HL-60 (cell line): ENCODE measurements at regions not wholly inside any gene's neighbourhood (a gene's known extent, or its start where the extent isn't known, plus 50 kb on each side); places are given as distances from the start of the nearest gene placed in this dataset.

Source experiments
- DNase-seq, 2 experiments: peaks; one replicate each; pipeline ENCODE4 v3.0.0-alpha.2; 2010 to 2020; ENCODE audit warnings: low read depth in 1 of 2, low spot score in 1 of 2
- H3K27ac ChIP-seq: fragments of 250-450 bp; sonication (Bioruptor Pico); replicated peaks from 2 replicates; pipeline ENCODE4 v1.5.1; 2020; ENCODE audit warnings: mild to moderate bottlenecking, moderate library complexity
- H3K27me3 ChIP-seq: fragments of 250-450 bp; sonication (Bioruptor Pico); 2 replicates; pipeline ENCODE4 v1.5.1; 2021; ENCODE audit warnings: mild to moderate bottlenecking, moderate library complexity; ENCODE audit not compliant: insufficient read depth, poor library complexity, severe bottlenecking
- H3K4me3 ChIP-seq: replicated peaks from 2 replicates; pipeline ENCODE4 v1.5.1; 2011; ENCODE audit warnings: mild to moderate bottlenecking, control low read depth, low read length; ENCODE audit not compliant: insufficient read depth
- CTCF ChIP-seq: IDR thresholded peaks from one replicate; pipeline ENCODE4 v1.5.1; 2011; ENCODE audit warnings: low read length, control low read depth, inconsistent platforms; ENCODE audit not compliant: insufficient read depth
- GABPA ChIP-seq: IDR thresholded peaks from 2 replicates; pipeline ENCODE4 v1.6.1; 2012; ENCODE audit warnings: low read depth
- POLR2AphosphoS5 ChIP-seq: IDR thresholded peaks from 2 replicates; pipeline ENCODE4 v1.6.1; 2012; ENCODE audit warnings: low read depth
- REST ChIP-seq: IDR thresholded peaks from 2 replicates; pipeline ENCODE4 v1.6.1; 2012; ENCODE audit warnings: low read depth; ENCODE audit not compliant: insufficient replicate concordance
- SPI1 ChIP-seq: IDR thresholded peaks from 2 replicates; pipeline ENCODE4 v1.6.1; 2012; ENCODE audit warnings: low read depth, mild to moderate bottlenecking, borderline replicate concordance

GRCh38 chr15:47475336-47475735 lies 242.0 kb upstream of the SEMA6D start:
- no peaks in the 10 kb centered on the region for H3K27me3 ChIP-seq
- no peak overlapping the region for H3K27ac ChIP-seq
- no peak for DNase-seq
- TF ChIP-seq REST (no peak), SPI1 (no peak)
- H3K4me3 ChIP-seq: no peak overlapping the region

DNA sequence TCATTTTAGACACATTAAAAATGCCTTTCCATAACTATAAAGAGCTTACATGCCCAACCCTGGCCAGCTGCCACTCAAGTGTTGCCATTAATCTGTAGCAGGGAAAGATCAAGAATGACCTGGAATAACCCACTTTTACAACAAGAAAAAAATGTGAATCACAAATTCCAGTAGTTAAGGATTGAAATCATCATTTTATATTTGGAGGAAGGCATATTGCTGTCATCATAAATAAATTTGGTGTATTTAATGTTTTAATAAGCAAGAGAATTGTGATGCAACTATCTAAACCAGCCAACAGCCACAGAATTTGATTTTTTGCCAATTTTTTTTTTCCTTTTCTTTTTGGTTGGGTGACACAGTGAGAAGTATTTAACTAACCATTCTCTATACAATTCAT lies 240.0 kb upstream of the SEMA6D start:
- Histone ChIP-seq H3K27ac (no peak overlapping the region), H3K4me3 (no peak overlapping the region), H3K27me3 (no peaks in the 10 kb centered on the region)
- no peak for TF ChIP-seq SPI1
- TF ChIP-seq GABPA: no peak
- no peak for TF ChIP-seq REST
- no peak for TF ChIP-seq POLR2AphosphoS5
- no peak for TF ChIP-seq CTCF
- DNase-seq: no peak

GRCh38 chr15:47484059-47484458 lies 233.2 kb upstream of the SEMA6D start:
- TF ChIP-seq POLR2AphosphoS5 (no peak), GABPA (peak; percentile 93), SPI1 (no peak), REST (no peak), CTCF (no peak)
- Histone ChIP-seq H3K27ac (peak overlapping the region; percentile 32; the same call in 1 of the 2 replicates), H3K4me3 (no peak overlapping the region), H3K27me3 (no peaks in the 10 kb centered on the region)
- peak; percentile 29 to 36 for DNase-seq

DNA sequence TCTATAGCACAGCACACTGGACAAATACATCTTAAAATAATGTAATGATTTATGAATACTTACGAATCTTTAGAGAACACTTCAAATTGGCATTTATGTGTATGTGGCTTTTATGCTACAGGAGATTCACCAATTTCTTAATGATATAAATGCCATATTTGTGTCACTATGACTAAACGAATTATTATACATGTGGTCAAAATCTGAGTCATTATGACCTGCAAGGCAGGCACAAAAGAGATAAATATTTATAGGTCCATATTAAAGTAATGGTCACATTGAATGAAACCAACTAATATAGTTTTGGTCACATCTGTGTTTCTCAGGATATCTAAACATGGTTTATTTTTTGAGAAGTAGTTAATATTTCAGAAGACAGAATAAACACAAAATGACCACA lies 232.3 kb upstream of the SEMA6D start:
- no peak overlapping the region for H3K27ac ChIP-seq
- DNase-seq: no peak
- no peaks in the 10 kb centered on the region for H3K27me3 ChIP-seq
- TF ChIP-seq REST (no peak), GABPA (no peak), CTCF (no peak), SPI1 (no peak), POLR2AphosphoS5 (no peak)
- no peak overlapping the region for H3K4me3 ChIP-seq
